NCI-H524 (cell line): ENCODE measurements at regions not wholly inside any gene's neighbourhood (a gene's known extent, or its start where the extent isn't known, plus 50 kb on each side); places are given as distances from the start of the nearest gene placed in this dataset.
A peak's percentile ranks its signal among the peaks of the same experiment; 100 is the strongest.

Source experiments
- DNase-seq, 2 experiments: peaks; one replicate each; lab custom pipeline; 2025; lab: John Stamatoyannopoulos, UW

GRCh38 chr2:104408266-104408665 is 445.6 kb upstream of the POU3F3 start:
- no peak for DNase-seq

GRCh38 chr2:104410136-104410535 is 443.8 kb upstream of the POU3F3 start:
- no peak for DNase-seq

DNA sequence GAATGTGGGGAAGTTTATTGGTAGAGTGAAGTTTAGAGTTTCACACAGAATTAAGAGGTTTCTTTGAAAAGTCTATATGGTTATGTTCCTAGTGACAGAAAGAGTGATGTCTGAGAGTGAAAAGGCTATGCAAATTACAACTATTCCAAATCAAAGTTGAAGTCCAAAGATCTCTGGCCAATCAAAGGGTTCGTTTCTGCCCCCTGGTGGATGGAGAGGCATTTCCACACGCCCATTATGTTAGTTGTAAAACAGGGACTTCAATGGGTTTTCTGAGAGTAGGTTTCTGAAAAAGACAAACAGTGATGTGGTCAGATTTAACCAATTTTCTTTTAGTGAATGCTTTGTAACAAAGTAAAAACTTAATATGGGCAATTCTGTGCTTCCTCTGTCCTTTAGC is 441.5 kb upstream of the POU3F3 start:
- DNase-seq, result peak in 1 of 2 experiments; percentile 50

GRCh38 chr2:104413890-104414289 is 440.0 kb upstream of the POU3F3 start:
- no peak for DNase-seq

DNA sequence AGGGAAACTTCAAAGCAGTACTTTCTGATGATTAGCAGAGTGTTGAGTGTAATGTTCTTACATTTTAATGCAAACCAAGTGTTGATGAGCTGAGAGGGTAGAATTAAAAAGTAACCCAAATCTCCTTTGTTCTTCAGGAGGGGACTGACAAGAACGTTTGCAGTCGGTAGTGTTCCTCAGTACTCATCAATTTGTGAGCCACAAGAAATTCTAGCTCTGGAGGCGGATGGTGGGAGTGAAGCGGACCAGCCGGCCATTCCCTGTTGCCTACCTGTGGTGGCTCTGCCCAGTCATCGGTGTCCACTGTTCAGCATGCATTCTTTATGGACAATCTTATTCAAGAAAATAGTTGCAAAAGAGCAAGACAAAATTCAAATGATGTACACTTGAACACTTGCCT is 438.6 kb upstream of the POU3F3 start:
- DNase-seq, result no peak

- no peak for DNase-seq
Measured at GRCh38 chr2:104416339-104417000, 437.4 kb upstream of the POU3F3 start.

DNA sequence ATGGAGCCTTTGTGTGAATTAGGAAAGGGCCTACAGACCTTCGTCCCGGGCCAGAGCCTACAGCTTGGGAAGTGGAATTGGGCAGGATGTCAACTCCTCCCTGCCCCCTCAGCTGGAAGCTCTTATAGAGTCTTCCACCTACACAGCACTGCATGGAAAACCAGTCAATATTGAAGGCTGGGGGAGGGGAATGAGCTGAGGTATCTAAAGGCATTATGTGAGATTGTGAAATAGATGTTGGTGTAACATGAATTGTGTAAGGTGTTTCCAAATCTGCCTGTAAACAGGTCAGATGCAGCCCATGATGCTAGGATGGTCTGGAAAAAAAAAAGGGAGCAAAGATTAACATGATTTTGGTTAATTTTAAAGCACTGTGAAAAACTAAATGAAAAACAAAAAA is 433.5 kb upstream of the POU3F3 start:
- no peak for DNase-seq

DNA sequence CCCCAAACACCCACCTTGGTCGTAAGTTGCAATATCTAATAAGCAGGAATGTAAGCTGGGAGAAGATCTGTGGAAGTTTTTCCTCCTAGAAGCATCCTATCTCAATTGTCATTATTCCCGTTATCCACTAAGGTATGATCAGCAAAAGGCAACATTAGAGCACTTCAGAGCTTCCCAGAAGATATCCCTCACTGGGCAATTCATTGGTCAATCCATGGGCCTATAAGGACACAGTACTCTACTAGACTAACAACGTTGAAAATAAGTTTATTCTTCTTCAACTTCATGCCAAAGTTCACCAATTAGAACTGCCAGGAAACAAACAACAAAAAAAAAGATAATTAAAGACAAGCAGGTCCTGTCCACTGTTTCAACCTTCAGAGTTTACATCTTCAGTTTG is 433.0 kb upstream of the POU3F3 start:
- no peak for DNase-seq

- DNase-seq, result no peak
Measured at GRCh38 chr2:104425850-104426595, 427.9 kb upstream of the POU3F3 start.

- no peak for DNase-seq
Measured at GRCh38 chr2:104428155-104428554, 425.8 kb upstream of the POU3F3 start.

DNA sequence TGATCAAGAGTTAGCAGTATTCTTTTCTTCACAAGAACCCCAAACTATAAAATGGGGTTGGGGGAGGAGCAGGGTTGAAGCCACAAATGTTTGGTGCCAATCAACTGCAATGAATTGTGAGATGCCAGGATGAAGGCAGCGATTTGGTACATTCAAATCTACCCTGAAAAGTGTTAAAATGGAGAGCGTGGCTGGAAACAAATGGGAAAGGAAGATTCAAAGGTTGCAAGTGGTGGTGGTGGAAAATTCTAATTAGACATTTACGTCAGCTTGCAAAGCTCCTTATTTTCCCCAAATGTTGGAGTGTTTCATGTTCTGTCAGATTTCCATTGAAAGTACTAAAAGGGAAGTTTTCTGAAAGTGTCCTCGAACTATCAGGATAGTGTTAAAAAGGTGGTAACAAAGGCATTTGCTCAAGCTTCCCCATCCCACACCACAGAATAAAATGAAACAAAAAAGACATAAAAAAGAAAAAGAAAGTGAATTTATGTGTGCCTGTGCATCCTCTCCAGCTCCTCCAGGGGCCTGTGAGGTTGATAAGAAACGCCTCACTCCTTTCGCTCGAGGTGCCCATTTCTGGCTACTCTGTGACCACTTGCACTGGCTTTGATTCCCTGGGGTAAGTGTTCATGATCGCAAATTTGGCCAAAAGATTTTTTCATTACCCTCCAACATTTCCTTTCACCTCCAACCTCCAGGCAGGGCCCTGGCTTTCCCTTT is 424.1 kb upstream of the POU3F3 start:
- no peak for DNase-seq

GRCh38 chr2:104430359-104430740 is 423.6 kb upstream of the POU3F3 start:
- no peak for DNase-seq

DNA sequence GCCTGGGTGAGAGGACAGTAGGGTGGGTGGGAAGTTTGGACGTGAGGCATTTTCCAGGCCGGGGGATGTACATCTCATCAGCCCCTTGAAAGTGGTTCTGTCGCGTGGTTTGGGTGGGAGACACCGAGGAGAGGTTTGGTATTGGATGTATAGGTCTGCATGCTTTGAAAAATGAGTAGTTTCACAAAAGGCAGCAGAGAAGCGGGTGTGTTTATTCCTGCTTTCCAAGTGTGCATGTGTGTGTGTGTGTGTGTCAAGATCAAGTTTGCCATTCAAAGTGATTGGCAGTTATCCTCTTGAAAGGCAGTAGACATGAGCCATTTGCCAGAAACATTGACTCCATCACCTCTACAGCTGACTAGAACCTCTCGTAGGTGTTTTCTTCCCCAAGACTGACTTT is 423.1 kb upstream of the POU3F3 start:
- DNase-seq, result no peak

- DNase-seq, result no peak
Measured at GRCh38 chr2:104431701-104432121, 422.2 kb upstream of the POU3F3 start.

DNA sequence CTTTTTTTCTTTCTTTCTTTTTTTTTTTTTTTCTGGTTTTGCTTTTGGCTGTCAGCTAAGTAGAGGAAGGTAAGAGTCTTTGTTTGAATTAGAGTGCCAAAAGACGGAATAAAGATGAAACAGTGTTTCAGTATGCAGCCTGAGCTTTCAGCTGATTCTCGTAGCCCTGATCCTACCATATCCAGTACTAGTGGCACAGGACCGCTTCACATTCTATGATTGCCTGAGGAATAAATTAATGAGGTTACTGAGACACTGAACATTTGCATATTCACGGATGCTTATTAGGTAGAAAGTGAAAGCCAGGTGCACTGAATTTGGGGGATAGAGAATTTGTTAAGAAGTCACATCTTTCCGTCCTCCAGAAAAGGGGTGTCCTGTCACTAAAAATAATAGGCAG is 421.5 kb upstream of the POU3F3 start:
- DNase-seq, result no peak

DNA sequence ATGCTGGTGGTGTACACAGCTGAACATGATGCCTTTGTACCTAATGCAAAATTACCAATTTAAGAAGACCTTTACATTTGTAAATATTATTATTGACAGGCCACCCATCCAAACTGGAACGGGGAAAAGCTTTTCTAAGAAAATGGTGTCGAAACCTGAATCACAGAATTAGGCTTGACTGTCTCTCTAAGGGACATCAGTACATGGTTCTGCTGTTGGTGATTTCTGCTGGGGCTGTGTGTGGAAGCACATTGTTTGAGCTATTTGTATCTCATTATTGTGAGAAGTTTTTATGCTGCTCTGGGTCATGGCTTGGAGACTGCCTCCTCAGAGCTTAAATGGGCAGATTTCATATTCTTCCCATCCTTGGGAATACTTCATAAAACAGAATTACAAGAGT is 420.9 kb upstream of the POU3F3 start:
- DNase-seq, result no peak

GRCh38 chr2:104433657-104434056 is 420.3 kb upstream of the POU3F3 start:
- no peak for DNase-seq

GRCh38 chr2:104434318-104434792 is 419.6 kb upstream of the POU3F3 start:
- no peak for DNase-seq

- DNase-seq, result no peak
Measured at GRCh38 chr2:104434966-104435365, 418.9 kb upstream of the POU3F3 start.

- DNase-seq, result no peak
Measured at GRCh38 chr2:104438481-104438880, 415.4 kb upstream of the POU3F3 start.

- no peak for DNase-seq
Measured at GRCh38 chr2:104443145-104443544, 410.8 kb upstream of the POU3F3 start.

DNA sequence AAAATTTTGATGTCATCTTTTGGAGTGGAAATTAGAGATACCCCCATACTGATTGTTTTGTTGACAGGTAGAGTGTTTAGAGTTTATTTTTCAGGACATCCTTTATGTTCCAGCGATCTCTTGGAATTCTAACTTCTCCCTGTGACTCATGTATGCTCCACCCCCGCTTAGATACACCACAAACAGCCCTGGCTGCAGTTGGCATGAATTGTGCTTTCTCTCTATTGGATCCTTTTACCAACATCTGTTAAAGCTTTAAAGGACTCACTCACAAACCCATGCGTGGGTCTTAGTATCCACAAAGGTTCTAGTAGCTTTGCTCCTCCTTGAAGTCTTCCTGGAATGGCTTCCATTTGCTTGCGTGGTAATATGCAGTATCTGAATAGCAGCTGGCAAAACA is 409.5 kb upstream of the POU3F3 start:
- no peak for DNase-seq

DNA sequence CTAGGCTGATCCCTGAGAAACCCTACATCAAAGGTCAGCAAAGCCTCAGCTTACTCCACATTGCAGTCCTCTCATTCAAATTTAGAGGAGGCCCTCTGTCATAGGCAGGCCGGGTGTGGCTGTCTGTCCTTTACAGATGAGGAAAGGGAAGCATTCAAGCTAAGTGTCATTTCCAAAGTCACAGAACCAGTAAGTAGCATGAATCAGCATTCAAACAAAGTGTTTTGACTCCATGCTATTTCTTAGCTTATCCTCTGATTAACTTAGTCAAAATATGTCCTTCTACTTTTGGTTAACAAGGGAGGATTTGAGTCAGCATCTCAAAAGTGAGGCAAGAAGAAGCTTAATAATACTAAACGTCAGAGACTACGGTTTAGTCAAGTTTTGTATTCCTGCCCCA is 409.0 kb upstream of the POU3F3 start:
- DNase-seq, result no peak
